Stimulated activated CD4-positive, alpha-beta T cell treated with anti-CD3 and anti-CD28 coated beads, Interleukin-12 subunit alpha, Interleukin-12 subunit beta, amount 100 ng/mL, for 24 hours (primary cell): ENCODE measurements at regions not wholly inside any gene's neighbourhood (a gene's known extent, or its start where the extent isn't known, plus 50 kb on each side); places are given as distances from the start of the nearest gene placed in this dataset.
"Not testable (repeated sequence)": the region's sequence is repeated elsewhere in the genome, so short reads cannot be mapped to it uniquely, and the experiment has no call there.

Experiments used
- DNase-seq, 2 experiments: peaks; one replicate each; pipeline ENCODE4 v3.0.0-alpha.2; 2020; ENCODE audit warnings: low read depth in 2 of 2

DNA sequence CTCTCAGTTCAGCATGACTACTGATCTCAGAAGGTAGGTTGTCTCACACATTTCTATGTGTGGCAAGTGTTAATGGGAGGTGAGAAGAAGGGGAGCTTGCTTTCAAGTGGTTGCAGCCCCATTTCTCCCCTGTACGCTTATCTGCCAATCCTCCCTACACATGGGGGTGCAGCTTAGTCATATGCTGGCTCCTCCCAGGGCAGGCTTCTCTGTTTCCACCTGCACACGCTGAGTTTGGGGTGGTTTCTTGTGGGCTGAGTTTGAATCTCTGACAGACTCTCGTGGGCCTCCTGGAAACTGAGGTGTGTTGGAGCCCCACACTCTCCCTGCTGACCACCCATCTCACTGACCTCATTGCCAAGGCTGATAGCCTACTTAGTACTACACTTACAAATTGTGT, 435.8 kb upstream of the MTPN start:
- no peak for DNase-seq

DNA sequence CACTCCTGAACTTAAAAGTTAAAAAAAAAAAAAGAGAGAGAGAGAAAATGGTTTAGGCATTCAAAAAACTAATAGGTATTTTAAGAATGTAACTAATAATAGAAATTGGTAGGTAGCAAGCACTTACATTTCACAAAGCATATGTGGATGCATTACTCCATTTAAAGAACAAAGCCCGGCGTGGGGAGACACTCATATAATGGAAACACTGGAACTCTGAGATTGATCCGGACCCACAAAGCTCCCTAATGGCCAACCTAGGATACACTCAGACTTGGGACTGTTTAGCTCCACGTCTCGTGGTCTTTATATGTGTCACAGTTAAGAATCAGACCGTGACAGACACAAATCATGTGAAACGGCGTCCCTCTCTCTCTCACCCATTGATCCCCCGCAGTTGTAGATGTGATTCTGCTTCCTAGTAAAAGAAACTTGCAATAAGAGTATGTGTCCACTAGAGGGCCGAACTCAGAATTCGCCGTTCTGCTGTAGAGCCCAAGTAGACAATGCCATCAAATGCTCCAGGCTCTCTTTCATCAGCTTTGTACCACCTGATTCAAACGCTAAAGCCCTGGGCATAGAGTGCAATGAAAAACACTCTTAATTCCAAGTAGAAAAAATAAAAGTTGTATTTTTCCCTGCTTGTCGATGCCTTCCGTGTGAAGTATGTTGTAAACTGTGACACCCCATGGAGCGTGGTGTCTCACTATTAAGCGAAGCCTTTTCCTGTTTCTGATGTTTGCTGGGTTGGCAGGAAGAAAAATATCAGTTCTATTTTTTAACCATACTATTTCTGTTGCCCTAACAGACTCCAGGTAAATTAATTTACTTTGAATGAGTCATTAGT, 429.0 kb upstream of the MTPN start:
- peak; percentile 0 to 1 for DNase-seq

DNA sequence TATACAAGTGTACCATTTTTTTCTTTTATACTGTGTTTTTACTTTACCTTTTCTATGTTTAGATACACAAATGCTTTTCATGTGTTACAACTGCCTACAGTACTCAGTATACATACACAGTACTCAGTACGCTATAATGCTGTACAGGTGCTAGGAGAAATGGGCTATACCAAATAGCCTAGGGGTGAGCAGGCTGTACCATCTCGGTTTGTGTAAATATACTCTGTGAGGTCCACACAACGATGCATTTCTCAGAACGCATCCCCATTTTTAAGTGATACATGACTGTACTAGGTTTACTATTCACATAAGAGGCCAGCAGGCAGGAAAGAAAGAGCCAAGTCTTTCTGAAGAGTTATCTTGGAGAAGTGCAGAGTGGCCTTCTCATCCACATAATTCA, 426.4 kb upstream of the MTPN start:
- no peak for DNase-seq

DNA sequence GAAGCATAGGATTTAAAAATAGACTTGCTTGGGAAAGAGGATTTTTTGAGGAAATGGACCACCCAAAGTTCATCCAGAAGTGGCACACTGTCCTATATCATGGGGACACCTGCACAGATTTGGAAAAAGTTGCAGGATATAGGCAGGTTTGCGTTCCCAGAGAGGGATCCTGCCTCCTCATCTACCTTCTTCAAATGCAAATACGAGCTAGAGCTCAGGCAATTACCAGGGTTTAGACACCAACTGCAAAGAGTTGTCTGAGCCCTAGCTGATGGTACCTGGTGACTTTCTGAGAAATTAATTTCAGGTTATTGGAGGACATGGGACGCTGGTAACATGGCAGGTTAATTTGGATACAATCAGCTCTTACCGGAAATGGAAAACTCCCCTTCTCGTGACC, 423.7 kb upstream of the MTPN start:
- DNase-seq = no peak

DNA sequence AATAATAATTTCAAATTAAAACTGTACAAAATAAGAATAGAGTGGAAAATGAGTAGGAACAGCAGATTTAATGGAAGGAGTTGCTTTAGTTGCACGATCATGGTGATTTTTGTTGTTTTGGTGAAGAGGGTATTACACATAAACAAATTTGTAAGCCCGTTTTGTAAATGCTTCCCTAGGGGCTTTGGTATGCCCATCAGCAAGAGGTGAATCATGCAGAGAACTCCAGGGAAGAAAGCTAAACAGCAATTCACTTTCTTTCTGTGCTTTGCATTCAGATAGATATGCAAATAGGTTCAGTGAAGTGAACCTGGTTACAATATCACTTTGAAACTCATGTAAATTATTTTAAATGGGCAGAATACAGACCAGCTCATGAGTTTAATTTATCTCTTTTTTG, 422.2 kb upstream of the MTPN start:
- DNase-seq = no peak

DNA sequence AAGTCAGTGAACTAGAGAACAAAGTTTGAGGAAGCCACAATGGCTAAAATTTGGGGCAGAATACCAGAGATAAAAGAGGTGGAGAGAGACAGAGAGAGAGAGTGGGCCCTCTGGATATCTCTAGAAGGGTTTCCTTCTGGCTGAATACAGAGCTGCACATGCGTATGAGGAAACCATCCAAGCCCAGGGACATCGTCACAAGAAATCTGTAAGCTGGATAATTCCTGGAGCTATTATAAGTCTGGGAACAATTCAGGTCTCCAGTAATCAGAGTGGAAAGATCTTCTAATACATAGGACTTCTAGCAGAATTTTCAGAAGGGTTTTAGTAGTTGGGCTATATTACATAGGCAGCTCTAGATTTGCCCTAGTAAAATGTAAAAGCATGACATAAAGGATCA, 415.7 kb upstream of the MTPN start:
- no peak for DNase-seq

DNA sequence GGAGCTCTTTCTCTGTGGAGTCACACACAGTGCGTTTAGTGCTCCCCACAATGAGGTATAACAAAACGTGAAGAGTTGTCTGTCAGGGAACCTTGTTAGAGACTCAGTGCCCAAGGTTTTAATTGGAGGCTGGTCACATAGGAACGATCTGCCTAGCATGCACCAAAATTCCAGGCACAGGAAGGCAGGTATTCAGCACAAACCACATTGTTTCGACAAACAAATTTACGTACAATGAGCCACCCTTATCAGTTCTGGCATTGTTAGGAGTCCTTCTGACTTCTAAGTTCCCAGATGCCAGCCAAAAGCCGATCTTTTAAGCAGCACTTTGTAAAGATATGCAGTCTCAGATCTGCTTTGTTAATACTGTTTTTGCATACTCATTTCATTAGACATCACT, 414.2 kb upstream of the MTPN start:
- DNase-seq = no peak

DNA sequence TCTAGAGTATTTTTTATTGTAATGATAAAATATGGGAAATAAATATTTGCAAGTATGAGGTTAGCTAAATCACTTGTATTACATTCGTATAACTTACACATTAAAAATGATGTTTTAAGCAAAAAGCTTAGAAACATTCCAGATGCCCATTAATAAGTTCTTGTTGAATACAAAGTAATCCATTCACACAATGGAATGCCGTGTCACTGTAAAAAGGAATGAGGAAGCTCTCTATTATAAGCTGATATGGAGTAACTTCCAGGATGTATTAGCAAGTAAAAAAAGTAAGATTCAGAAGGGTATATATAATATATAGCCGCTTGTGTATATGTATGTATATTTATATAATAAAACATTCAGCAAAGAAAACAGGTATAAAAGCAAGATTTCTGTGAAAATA, 412.8 kb upstream of the MTPN start:
- no peak for DNase-seq

DNA sequence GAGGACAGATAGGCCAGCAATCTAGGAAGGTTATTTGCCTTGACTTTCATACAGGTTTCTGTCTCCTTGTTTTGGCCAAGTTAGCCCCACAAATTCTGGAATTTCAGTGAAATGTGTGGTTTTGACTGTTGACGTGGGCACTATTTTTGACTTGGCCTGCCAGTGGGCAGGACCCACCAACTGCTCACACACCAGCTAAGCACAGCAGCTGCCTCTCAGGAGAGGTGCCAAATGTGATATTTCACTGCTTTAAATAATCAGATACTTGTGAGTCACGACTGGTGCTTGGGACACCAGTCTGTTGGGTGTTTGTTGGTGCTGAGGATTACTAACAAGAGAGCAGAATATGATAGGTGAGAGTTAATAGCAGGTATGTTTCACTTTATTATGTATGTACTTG, 409.7 kb upstream of the MTPN start:
- no peak for DNase-seq

DNA sequence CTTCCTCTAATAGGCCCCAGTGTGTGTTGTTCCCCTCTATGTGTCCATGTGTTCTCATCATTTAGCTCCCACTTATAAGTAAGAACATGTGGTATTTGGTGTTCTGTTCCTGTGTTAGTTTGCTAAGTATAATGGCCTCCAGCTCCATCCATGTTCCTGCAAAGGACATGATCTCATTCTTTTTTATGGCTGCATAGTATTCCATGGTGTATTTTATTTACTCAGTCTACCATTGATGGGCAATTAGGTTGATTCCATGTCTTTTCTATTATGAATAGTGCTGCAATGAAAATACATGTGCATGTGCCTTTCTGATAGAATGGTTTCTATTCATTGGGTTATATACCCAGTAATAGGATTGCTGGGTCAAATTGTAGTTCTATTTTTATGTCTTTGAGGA, 394.2 kb upstream of the MTPN start:
- DNase-seq = not testable (repeated sequence)

DNA sequence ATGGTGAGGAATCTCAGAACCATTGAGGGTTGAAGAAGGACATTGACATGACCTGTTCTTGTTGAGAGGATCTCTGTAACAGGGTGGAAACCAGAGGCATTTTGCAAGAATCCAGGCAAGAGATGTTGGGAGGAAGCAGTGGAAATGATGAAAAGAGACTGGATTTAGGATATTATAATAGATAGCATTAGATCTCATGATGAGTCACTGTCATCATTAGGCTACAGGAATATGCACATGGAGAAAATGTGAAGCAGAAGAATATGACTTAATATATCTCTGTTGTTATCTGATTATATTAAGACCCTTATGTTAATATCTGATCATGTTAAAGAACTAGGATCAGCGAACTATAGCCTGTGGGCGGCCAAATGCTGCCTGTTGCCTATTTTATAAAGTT, 393.0 kb upstream of the MTPN start:
- no peak for DNase-seq

DNA sequence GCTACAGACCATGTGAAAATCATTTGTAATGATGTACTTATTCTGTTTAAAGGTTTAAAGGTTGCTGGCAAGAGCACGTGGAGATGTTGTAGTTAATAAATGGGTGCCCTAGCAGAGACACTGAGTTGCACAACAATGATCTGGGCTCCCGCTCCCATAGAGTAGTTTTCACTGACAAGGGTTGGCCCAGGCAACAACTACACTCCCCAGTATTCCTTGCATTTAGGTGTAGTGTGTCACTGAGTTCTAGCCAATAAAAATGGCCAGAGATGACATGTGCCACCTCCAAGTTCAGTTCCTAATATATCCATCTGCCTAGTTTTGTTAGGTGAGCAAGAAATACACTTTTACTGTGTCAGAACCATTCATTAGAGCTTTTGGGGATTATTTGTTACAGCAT, 392.1 kb upstream of the MTPN start:
- DNase-seq = no peak

DNA sequence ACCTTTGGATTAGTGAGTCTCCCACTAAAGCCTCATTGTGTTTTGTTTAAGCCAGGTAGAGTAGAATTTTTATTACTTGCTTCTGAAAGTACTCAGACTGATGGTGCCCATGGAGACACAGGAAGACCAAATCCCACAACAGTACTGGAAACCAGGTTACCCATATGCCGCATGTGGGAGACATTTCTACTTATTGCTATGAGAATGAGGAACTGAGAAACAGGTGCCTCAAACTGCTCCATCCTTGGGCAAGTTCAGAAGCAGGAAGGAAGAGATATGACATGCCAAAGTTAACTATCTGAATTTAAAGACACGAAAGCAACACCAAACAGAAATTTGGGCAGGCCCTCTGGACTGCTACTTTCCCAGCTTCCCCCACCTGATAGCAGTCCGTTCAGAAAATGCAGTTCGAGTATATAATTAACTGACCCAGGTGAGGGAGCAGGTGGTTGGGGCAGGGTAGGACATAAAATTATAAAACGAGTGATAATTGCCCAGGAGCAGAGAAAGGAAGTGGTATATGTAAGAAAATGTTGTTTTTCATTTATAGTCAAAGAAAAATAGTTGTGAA, 382.3 kb upstream of the MTPN start:
- no peak for DNase-seq

DNA sequence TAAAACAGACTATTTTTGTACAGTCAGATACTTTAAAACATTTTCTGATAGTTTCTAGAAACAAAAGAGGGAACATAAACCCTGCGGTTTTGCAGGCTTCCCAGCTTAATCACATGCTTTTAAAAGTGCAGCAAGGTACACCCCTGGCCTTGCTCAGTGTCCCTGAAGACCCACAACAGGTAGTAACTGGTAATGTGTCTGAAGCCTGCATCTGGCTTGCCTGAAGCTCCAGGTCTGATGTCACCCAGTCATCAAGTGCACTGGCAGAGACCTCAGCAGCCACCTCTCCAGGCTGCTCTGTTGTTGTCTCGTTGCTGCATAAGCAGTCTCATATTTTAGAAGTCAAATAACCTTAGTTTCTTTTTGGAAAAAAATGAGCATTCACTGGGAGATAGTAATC, 376.1 kb upstream of the MTPN start:
- DNase-seq = no peak

DNA sequence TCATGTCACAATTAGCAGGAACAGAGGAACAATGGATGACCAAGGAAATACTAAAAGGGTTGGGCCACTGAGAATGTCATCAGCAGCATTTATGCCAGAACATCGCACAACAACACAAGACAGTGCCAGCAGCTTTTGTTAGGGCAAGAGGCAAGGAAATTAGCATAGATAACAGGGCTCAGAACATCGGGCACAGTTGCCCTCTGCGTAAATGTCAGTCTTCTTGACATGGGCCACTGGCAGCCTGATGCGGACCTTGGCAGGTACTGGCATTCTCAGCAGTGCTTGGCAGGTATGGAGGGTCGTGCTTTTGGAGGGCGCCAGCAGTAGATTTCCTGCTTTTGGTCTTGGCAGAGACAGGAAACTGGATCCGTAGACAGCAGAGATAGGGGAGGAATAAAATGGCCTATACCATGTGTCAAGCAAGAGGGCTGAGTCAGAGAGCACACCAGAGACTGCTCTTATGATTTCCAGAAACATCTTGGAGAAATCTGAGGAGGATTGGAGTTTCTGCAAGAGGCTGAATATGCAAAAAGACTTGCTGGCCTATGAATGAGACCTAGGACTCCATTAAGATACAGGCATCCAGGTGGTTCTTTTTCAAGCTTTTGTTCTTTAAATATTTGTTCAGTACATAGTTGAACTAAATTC, 371.5 kb upstream of the MTPN start:
- DNase-seq = no peak

DNA sequence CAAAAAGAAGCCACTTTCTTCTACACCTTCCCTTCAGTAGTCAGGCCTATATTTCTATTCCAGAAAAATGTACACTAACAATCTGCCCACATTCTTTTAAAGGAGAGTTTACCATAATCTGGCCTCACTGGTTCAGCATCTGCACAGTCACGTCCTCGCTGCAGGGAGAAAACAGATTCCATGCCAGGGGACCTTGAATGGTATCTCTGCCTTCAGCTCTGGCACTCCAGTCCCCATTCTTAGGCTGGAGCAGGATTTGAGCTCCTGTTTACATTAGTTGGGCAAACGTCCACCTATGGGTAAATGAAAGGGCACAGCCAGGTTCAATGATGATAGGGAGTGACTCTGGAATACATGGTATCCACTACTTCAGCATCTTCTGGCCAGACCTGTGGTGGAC, 371.0 kb upstream of the MTPN start:
- DNase-seq = no peak

DNA sequence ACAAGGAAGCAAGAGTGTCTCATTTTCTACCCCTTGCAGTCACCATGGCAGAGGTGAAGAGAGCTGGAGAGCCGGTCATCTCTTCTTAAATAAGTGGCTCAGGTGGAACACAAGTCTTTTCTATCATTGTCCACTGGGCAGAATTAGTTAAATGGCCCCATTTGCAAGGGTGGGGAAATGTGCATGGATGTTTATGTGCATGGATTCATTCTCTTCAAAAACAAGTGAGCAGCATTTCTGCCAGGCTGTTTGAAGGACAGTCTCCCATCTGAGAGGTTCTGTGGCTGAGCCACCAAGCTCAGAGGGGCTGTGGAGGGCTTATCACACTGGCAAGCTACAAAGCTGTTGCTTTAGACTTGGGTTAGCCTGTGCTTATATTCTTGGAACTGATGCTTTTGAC, 370.3 kb upstream of the MTPN start:
- no peak for DNase-seq

DNA sequence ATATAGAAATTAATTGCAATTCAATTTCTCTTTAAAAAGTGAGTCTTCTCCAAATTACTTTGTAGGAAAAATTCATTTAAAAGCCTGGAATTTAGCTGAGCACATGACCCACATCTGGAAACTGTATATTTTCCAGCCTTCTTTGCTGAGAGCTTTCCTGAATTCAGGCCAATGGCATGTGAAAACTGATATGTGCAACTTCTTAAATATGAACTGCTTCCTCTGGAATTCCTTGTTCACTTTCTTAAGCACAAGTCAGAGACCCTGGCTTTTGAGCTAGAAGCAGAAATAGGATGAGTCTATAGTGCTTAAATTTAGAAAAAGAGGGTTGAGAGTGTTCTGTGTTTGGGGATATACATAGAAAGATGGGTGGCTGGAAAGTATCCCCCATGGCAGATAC, 365.1 kb upstream of the MTPN start:
- no peak for DNase-seq

DNA sequence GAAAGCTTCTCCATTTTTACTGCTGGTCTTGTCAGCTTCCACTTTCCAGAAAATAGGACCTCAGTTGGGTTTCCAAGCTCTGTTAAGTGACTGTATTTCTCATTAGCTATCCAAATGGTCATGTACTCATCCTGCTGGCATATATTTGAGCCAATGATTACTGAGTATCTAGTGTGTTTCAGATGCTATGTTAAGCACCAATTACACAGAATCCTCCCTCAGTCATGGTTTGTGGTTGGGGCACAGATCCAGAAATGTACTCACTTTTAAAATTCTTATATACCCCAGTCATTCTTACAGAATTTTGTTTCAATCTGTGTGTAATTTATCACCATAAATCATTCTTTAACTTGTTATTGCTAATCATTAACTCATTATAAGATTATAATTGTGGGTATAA, 362.3 kb upstream of the MTPN start:
- DNase-seq = no peak

DNA sequence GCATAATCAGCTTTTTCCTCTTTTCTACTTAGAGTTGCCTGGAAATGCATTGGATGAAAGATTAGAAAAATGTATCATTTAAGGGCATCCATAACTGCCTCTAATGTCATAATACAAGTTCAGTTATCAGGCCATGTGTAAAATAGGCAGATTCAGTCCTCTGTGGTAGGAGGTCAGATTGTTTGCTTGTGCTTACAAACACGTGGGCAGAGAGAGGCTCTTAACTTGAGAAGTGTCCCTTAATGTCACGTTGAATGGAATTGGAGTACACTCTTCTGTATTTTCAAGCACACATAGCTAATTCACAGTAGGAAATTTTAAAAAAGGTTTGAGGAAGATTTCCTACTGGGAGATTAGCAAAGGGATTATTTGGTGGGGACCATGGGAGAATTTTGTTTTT, 359.8 kb upstream of the MTPN start:
- DNase-seq = no peak

DNA sequence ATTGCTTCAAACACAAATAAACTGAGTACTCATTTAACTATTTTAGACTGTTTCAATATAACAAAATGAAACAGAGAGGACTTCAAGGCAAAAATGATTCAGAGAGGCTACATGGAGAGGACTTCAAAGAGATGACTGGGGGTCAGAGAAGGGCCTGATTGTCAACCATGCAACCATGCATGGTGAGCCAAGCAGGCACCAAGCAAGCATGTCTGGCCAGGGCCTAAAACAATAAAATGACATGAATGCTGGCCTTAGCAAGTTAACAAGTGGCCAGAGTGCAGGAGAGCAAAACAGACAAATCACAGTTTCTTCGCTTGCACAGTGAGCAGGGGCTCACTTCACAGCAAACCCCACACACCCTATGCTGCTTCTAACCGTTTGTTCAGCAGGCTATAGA, 356.5 kb upstream of the MTPN start:
- no peak for DNase-seq

DNA sequence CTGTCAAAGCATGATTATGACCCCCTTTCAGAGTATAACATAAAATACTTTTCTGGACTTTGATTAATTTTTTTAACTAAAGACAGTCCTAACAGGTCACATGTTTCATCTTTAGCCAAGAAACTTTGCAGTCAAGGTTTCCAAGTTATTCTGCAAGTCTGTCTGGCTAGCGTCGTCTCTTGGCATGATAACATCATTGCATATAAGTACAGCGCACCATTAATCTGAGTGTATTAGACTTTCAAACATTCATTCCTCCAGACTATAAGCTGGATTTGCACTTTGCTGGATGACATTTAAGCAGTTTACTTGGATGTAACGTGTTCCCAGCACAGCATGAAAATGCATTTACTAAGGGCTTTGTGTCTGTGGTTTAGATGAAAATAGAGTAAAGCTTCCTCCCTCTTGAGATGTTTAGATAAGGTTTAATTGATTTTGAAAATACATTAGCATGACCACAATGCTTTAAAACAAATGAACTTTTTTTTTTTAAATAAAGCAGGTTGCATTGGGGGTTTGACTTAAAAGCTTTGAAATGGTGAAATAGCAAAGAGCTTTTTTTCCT, 349.0 kb upstream of the MTPN start:
- no peak for DNase-seq

DNA sequence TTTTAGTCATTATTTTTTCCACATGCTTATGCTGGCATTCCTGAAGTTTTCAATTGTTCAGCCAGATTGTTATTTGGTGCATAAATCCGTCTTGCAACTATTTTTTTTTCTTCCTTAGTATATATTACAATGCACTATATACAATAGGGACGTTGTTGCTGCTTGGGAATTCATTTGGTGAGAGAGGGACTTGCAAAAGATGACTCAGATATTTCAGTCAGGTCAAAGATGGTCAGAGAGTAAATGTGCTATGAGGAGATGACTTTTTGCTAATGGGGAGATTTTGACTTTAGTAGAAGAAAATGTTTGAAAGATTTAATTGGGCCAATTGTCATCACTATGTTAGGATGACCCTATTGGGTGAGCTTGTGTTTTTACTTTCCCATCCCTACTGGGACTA, 348.4 kb upstream of the MTPN start:
- DNase-seq = no peak
